Spleen (tissue), 11 donors: ENCODE measurements at regions not wholly inside any gene's neighbourhood (a gene's known extent, or its start where the extent isn't known, plus 50 kb on each side); places are given as distances from the start of the nearest gene placed in this dataset.

Experiments
- DNase-seq: peaks from one replicate; pipeline ENCODE4 v3.0.0-alpha.2; 2020
- H3K27ac ChIP-seq, 8 donors: fragments of 200-600 bp; sonication (generic) in 7 of 8; 1 replicate in 4 of 8; 2 replicates in 4 of 8; pipeline versions ENCODE4 v1.5.0 to v1.8.0; 2016 to 2021; ENCODE audit warnings: inconsistent platforms in 4 of 8, mild to moderate bottlenecking in 4 of 8, moderate library complexity in 1 of 8
- H3K27me3 ChIP-seq, 7 donors: fragments of 200-600 bp; sonication (generic) in 6 of 7; replicated peaks in 1 of 7; 1 replicate in 4 of 7; 2 replicates in 3 of 7; pipeline versions ENCODE4 v1.5.0 to v1.8.0; 2016 to 2021; ENCODE audit warnings: inconsistent platforms in 3 of 7, mild to moderate bottlenecking in 1 of 7
- H3K36me3 ChIP-seq, 6 donors: fragments of 200-600 bp; sonication (generic) in 5 of 6; 1 replicate in 4 of 6; 2 replicates in 2 of 6; pipeline versions ENCODE4 v1.5.0 to v1.8.0; 2016 to 2021; ENCODE audit warnings: inconsistent platforms in 2 of 6
- H3K4me1 ChIP-seq, 6 donors: fragments of 200-600 bp; sonication (generic) in 5 of 6; 1 replicate in 3 of 6; 2 replicates in 3 of 6; pipeline versions ENCODE4 v1.5.0 to v1.8.0; 2016 to 2021; ENCODE audit warnings: inconsistent platforms in 3 of 6
- H3K4me3 ChIP-seq, 8 donors: fragments of 200-600 bp; sonication (generic) in 7 of 8; 1 replicate in 4 of 8; 2 replicates in 4 of 8; pipeline versions ENCODE4 v1.5.0 to v1.8.0; 2016 to 2021; ENCODE audit warnings: inconsistent platforms in 4 of 8, mild to moderate bottlenecking in 4 of 8, moderate library complexity in 2 of 8
- H3K9me3 ChIP-seq, 8 donors: fragments of 200-600 bp; sonication (generic) in 7 of 8; 1 replicate in 4 of 8; 2 replicates in 4 of 8; pipeline versions ENCODE4 v1.5.0 to v1.8.0; 2016 to 2021; ENCODE audit warnings: inconsistent platforms in 4 of 8
- CTCF ChIP-seq, 11 experiments: fragments of 200-600 bp in 7 of 11; fragments of 450-650 bp in 4 of 11; sonication (generic) in 4 of 11; IDR thresholded peaks in 8 of 11; conservative IDR thresholded peaks in 3 of 11; 1 replicate in 7 of 11; 2 replicates in 4 of 11; pipeline versions ENCODE4 v1.4.0 to v1.8.0; 2016 to 2021; ENCODE audit warnings: antibody characterized with exemption in 11 of 11, inconsistent platforms in 4 of 11, mild to moderate bottlenecking in 1 of 11
- POLR2A ChIP-seq, 3 donors: fragments of 450-650 bp; IDR thresholded peaks; one replicate each; pipeline ENCODE4 v1.5.1; 2017; ENCODE audit warnings: antibody characterized with exemption in 3 of 3, mild to moderate bottlenecking in 1 of 3
- POLR2AphosphoS5 ChIP-seq, 3 donors: sonication (generic); formaldehyde crosslinking; IDR thresholded peaks; one replicate each; pipeline ENCODE4 v1.5.1; 2017; ENCODE audit warnings: antibody characterized with exemption in 3 of 3
- WGBS, 5 donors: extraction: QIAGEN DNeasy Blood & Tissue Kit in 3 of 5; methylation state at CpG; one replicate each; pipeline versions ENCODE4 v1.1.5 to v1.1.7; 2013 to 2018; 5-methylcytosine and 5-hydroxymethylcytosine counted together
- intact Hi-C: fragments of 100-400 bp; cut with DNase I; formaldehyde crosslinking; loops from one replicate; pipeline ENCODE4 v1.15.0; 2023; ENCODE audit warnings: low total_unique reads
- donor health status: healthy with polysubstance abuse.
- donor health status: DM: no; HTN: no; CAD: no; lungs with moderate emphysema.
- donor health status: DM: no; HTN: no; CAD: no.
- donor health status: Bipolar disorder and iron deficiency.
- donor health status: healthy.
- donor health status: DM: no; HTN: no; CAD: no.
- donor health status: DM: yes; HTN: yes; CAD: no.

- H3K4me3 ChIP-seq: no peak overlapping the region
- H3K36me3 ChIP-seq: no peaks in the 10 kb centered on the region
- no peaks in the 10 kb centered on the region for H3K4me1 ChIP-seq
- TF ChIP-seq POLR2A (IDR thresholded peaks at IDR 0.05) (no peak), CTCF (IDR thresholded peaks at IDR 0.05 in 8 of 11, conservative IDR thresholded peaks at IDR 0.05 in 3 of 11) (no peak), POLR2AphosphoS5 (IDR thresholded peaks at IDR 0.05) (no peak)
- 75 to 92% (median 85%) methylated on average over 3 of the region's 3 CpGs for WGBS, 5 donors
- intact Hi-C loops: no loop called here
- no peaks in the 10 kb centered on the region for H3K9me3 ChIP-seq
- DNase-seq: no peak
- no peaks in the 10 kb centered on the region for H3K27me3 ChIP-seq
- H3K27ac ChIP-seq: no peak overlapping the region
Measured at GRCh38 chr12:77572371-77572770, 258.3 kb upstream of the NAV3 start.

- intact Hi-C loops: no loop called here
- Histone ChIP-seq H3K9me3 (no peaks in the 10 kb centered on the region), H3K27me3 (no peaks in the 10 kb centered on the region), H3K36me3 (no peaks in the 10 kb centered on the region), H3K4me1 (no peaks in the 10 kb centered on the region), H3K27ac (no peak overlapping the region), H3K4me3 (no peak overlapping the region)
- 89 to 96% (median 91%) methylated on average over 7 of the region's 7 CpGs for WGBS, 5 donors
- no peak for DNase-seq
- TF ChIP-seq POLR2AphosphoS5 (IDR thresholded peaks at IDR 0.05) (no peak), CTCF (IDR thresholded peaks at IDR 0.05 in 8 of 11, conservative IDR thresholded peaks at IDR 0.05 in 3 of 11) (no peak), POLR2A (IDR thresholded peaks at IDR 0.05) (no peak)
Measured at GRCh38 chr12:77571768-77572167, 258.9 kb upstream of the NAV3 start.

DNA sequence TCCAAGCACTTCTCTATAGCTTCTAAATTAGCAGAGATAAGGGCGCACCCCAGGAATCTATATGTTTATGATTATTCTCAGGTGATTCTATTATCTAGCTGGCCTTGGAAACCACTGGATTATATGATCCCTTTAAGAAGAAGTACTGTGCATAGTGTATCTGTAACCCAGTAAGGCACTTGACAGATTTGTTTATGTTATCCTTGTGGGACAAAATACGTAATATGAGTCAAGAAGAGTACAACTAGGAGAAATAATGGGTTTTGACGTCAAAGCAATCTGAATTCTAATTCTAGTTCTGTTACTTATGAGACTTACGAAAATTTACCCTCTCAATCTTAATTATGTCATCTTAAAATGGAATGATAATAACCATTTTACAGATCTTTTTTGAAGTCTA, 259.6 kb upstream of the NAV3 start:
- Histone ChIP-seq H3K4me3 (no peak overlapping the region), H3K4me1 (no peaks in the 10 kb centered on the region), H3K27ac (no peak overlapping the region), H3K9me3 (no peaks in the 10 kb centered on the region), H3K27me3 (no peaks in the 10 kb centered on the region), H3K36me3 (no peaks in the 10 kb centered on the region)
- intact Hi-C loops: no loop called here
- no peak for DNase-seq
- no peak for TF ChIP-seq POLR2A (IDR thresholded peaks at IDR 0.05)
- no peak for TF ChIP-seq CTCF (IDR thresholded peaks at IDR 0.05 in 8 of 11, conservative IDR thresholded peaks at IDR 0.05 in 3 of 11)
- TF ChIP-seq POLR2AphosphoS5 (IDR thresholded peaks at IDR 0.05): no peak
- WGBS, 5 donors: 79 to 95% (median 88%) methylated on average over 4 of the region's 4 CpGs

DNA sequence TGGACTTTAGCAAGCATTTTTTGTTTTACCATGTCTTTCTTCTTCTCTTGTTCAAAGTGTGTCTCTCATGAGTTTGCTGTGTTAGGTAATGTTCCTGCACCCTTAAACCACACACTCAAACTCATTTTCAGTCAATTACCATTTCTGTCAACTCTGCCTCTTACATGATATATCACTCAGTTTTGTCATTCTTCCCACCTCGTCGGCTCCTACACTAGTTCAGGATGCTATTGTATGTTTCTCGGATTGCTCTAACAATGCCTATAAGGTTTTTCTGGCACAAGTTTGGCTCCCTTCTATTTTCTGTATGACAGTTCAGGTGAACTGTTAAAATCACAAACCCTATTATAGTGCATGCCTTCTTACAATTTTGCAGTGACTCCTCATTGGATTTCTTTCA, 260.8 kb upstream of the NAV3 start:
- WGBS, 5 donors: 42 to 78% (median 67%) methylated on average over 3 of the region's 3 CpGs
- Histone ChIP-seq H3K4me3 (no peak overlapping the region), H3K36me3 (no peaks in the 10 kb centered on the region), H3K27ac (no peak overlapping the region), H3K27me3 (no peaks in the 10 kb centered on the region), H3K4me1 (no peaks in the 10 kb centered on the region), H3K9me3 (no peaks in the 10 kb centered on the region)
- intact Hi-C loops: no loop called here
- no peak for TF ChIP-seq POLR2AphosphoS5 (IDR thresholded peaks at IDR 0.05)
- TF ChIP-seq POLR2A (IDR thresholded peaks at IDR 0.05): no peak
- no peak for TF ChIP-seq CTCF (IDR thresholded peaks at IDR 0.05 in 8 of 11, conservative IDR thresholded peaks at IDR 0.05 in 3 of 11)
- no peak for DNase-seq
